ENCODE measurements at regions not wholly inside any gene's neighbourhood (a gene's known extent, or its start where the extent isn't known, plus 50 kb on each side); places are given as distances from the start of the nearest gene placed in this dataset.

DNA sequence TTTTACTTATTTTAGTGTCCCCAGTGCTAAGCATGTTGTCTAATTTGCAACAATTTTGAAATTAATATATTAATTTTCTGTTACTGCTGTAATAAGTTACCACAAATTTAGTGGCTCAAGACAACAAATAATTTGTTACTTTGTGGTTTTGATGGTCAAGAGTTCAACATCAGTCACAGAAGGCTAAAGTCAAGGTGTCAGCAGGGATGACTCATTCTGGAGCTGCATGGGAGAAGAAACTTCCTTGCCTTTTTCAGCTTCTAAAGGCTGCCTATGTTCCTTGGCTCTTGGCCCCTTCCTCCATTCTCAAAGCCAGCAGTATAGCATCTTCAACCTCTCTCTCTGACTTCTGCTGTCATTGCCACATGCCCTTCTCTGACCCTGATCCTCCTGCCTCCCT lies 271.8 kb downstream of the HLX start:
- DNase-seq (ENCODE audit: extremely low read depth in 1 of 2, low read depth in 1 of 2), result no peak

DNA sequence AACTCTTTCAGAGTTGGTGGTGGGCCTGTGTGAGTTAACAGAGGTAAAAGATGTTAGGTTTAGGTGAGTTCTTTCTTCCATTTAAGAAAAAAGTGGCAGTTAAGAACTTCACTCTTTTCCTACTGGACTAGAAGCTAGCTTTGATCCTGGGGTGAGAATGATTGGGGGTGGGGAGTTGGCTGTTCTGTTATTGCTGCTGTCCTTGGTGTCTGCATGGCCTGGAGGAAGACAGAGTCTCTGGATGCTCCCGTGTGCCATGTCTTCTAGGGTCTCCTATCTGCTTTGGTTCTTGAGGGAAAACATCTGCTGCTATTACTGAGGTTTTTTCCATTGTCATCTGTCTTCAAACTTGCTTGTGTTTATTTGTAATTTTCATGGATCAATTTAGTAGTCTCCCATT lies 275.7 kb downstream of the HLX start:
- DNase-seq (ENCODE audit: extremely low read depth in 1 of 2, low read depth in 1 of 2), result no peak

DNA sequence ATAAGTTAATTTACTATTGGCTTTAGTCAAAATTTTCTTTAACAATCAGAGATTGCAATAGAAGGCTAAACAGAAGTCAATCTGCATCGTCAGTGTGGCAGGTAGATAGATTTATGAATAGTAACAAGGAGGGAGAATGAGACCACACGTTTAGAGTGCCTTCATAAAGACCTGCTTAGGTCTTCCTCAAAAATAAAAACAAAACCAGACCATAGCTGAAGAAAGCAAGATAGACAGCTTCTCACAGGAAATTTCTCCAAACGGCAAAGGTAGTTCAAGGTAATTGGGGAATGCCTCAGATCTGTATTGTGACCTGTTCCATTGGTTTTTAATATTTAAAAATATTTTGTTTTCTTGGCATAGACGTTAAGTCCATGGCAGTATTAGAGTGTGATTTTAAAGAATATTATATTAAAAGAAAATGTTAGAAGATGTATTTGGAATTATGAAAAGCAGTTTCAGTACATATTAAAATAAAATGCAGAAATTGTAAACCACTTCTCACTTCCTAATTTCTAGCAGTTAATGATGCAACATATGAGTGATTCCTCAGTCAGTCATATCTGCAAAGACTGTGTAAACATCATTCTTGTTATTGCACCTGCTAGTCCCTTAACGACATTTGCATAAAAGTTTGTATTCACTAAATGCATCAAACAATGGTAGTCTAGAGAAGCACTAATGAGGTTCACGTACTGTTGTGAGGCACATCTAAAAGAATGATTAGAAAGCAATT lies 278.0 kb downstream of the HLX start:
- DNase-seq (ENCODE audit: extremely low read depth in 1 of 2, low read depth in 1 of 2), result no peak

DNA sequence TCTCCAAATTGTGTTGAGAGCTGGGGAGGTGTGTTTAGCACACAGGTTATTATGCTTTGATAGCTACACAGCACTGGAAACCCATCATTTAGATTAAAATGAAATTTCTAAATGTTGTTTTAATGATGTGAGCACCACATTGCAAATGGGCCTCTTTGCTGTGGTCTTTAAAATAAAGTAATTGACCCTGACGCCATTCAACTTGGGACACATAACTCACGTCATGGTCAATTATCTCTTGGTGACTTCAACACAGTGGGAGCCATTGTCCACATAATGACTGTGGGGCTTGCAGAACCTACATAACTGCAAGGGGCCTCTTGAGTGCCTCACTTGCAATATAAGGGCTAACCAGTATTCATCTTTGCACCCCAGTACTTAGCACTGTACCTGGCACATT lies 280.4 kb downstream of the HLX start:
- no peak for DNase-seq (ENCODE audit: extremely low read depth in 1 of 2, low read depth in 1 of 2)

DNA sequence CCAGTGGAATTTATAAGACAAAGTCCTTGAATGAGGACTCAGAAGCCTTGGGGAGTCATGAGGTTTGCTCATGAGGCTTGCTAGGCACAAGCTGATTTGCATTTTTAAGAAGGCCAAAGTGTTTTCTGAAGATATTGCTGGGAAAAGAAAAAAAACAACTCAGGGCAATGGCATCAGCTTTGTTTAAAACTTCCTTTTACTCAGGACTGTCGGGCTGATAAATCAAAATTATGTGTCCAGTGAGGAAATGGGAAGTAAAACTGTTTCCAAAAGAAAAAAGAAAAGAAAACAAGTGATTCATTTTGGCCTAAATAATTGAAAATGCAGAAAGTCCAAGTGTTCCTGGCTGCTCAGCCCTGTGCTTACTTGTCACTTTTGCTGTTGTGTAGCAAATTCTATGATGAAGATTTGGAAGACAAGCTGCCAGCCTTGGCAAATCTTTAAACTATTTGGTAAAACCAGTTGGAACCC lies 282.4 kb downstream of the HLX start:
- no peak for DNase-seq (ENCODE audit: extremely low read depth in 1 of 2, low read depth in 1 of 2)

DNA sequence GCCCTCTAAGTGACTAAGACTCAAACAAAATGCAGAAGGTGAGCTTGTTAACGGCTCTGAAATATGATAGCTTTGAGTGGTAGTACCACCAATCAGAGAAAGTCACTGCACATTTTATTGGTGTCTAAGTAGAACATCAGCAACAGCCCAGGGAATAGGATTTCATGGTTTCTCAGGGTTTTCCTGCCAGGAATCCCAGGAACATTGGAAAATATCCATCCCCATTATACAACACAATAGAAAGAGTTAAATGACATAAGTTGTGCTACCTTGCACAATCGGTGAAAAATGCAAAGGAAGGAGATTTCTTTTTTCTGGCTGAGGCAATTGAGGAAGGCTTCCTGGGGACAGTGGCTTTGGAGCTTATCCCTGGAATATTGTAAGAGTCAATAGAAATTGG lies 283.1 kb downstream of the HLX start:
- no peak for DNase-seq (ENCODE audit: extremely low read depth in 1 of 2, low read depth in 1 of 2)

DNA sequence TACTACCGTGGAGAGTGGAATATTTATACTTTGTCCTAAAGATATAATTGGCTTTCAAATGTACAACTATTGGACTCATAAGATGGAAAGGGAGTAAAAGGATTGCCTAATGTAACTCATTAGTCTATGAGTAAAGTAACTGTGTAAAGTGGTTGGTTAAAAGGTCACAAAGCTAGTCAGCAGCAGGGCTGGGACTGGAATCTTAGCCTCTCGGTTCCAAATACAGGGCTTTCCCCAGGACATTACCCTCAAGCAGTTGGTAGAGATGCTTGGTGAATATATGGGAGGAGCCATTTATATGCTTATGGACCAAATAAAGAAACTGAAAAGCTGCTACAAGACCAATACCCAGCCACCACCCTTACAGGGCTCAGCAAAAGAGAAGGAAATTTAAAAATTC lies 283.7 kb downstream of the HLX start:
- no peak for DNase-seq (ENCODE audit: extremely low read depth in 1 of 2, low read depth in 1 of 2)

DNA sequence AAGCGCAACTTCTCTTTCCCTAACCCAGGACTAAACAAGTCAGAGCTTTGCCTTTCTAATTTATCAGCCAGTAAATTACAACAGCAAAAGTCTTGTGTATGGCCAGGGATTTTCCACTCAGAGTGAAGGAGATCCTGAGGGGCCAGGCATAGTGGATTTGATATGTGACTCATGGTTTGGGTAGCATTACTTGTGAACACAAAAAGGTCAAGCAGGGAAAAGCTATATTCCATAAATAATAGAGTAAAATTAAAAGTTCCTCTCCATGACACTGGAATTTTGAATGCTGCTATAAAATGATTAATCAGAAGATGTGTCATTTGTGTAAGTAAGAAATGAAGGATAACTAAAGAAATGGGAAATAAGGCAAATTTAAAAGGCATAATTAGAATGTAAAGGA lies 284.8 kb downstream of the HLX start:
- no peak for DNase-seq (ENCODE audit: extremely low read depth in 1 of 2, low read depth in 1 of 2)

DNA sequence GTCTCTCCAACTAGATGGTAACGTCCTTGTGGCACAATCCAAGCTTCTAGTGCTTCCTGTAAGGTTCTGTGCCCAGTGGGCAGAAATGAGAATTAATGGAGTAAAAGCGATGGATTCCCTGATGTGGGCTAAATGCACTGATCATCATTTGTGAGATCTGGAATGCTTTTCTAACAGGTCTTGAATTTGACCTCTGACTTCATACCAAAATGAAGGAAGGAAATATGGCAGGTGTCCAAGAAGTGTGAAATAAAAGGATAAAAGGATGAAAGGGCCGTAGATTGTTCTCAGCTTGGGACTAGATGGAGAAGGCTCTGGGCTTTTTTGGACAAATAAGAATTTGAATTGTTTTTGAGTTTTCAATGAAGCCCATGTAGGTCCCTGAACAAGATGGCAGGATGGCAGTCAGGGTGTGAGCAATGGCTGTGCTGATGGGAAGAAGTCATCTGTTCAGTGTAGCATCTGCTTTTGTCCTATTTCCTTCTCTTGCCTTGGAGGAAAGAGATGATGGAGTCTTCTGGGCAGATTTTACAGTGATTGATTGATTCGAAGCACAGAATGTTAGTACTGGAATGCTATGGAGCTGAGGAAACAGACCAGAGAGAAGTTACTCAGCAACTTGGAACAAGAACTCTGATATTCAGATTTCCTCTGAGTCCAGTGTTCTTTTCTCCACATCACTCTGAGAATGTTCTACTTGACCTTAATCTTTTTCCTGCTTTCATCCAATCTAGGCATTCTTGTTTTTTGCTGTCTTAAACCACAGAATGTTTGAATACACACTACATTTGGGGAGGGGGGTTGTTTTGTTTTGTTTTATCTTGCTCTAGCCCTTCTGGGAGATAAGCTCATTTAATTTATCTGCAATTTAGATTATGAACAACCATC lies 286.0 kb downstream of the HLX start:
- DNase-seq (ENCODE audit: extremely low read depth in 1 of 2, low read depth in 1 of 2), result no peak

DNA sequence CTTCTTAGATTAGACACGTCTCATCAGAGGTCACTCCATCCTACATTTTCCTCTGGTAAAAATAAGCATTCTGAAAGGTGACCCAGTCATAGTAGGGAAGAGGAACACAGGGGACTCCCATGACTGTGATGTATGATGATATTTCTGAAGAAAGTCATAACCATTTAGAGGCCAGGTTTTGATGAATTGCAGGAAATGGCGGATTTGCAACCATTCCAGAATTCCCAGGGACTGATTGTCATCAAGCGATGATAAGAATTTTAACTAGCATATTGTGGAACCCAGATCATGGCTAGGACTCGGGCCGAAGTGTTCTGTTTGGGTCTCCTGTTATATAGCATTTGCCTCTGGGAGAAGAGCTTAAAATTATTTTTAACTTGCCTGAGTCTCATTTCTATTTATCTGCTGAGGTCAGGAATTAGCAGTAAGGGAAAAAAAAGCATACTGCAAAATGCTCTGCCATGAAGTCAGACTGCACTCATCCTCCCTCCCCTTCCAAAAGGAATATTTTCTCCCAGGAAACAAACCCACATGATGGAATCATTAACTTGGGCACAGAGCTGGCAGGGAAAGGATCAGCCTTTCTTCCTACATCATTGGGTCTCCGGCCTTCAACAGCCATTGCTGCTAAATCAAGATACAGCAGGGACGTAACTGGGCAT lies 286.7 kb downstream of the HLX start:
- no peak for DNase-seq (ENCODE audit: extremely low read depth in 1 of 2, low read depth in 1 of 2)

DNA sequence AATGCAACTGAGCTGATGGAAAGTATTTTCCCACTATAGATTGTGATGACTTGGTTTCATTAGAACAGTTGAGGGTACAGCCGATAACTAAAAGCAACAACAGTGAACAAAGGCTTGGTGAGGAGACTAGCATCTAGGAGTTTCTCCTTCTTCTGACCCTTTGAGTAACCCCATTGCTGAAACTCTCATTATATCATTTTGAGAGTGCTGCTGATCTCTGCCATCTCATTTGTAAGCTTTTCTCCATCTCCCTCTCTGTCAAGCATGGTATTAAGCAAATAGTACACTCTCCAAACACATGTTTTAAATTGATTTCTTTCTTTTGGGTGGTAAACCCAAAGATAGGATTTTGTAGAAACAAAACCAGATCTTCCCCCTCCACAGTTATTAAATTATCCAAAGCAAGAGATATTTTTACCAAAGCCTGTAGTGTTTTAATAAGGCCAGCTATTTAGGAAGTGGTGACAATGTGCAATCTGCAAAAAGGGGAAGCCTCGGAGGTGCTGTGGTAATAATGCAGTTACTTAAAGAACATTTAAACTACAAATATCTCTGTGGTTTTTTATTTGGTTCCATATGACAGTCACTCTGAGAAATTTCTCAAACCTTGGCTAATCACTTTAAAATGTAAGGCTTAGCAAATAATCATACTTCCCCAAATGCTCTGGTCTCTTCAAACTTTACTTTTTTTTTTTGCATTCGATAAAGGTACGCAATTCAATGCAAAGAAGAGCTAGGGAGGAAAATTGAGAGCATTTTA lies 287.5 kb downstream of the HLX start:
- no peak for DNase-seq (ENCODE audit: extremely low read depth in 1 of 2, low read depth in 1 of 2)

DNA sequence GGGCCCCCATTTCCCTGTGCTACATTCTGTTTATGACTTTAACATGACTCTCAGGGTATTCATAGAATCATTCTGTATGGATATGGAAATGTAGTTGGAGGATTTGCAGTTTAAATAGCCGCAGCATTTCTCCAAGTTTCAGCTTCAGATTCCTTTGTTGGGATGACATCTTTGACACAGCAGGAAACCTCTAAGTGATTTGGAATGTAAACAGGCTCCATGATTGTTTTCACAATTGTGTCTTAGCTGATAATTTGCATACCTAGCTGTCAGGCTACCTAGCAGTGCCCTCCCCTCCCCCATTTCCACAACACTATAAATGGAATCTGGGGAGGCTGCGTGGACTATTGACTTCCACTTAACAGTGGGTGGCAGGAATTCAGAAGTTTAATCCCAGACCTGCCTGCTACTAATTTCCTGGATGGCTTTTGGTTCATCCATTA lies 290.2 kb downstream of the HLX start:
- DNase-seq (ENCODE audit: extremely low read depth in 1 of 2, low read depth in 1 of 2), result no peak

DNA sequence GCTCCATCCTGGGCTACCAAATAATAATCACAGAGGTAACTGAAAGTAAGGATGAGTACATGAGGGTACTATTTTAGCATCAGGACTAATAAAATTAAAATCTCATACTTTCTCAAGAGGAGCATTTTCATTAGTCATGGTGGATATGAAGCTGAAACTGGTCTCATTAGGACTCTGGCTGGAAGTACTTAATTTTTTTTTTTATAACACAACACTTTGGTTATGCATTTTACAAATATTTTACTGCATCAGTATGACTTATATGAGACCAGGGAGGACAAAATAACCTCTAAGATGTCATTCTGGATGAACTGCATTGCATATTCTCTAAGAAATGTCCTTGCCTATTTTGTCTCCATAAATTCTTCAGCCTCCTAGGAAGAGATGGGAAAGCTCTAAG lies 290.9 kb downstream of the HLX start:
- DNase-seq (ENCODE audit: extremely low read depth in 1 of 2, low read depth in 1 of 2), result no peak

DNA sequence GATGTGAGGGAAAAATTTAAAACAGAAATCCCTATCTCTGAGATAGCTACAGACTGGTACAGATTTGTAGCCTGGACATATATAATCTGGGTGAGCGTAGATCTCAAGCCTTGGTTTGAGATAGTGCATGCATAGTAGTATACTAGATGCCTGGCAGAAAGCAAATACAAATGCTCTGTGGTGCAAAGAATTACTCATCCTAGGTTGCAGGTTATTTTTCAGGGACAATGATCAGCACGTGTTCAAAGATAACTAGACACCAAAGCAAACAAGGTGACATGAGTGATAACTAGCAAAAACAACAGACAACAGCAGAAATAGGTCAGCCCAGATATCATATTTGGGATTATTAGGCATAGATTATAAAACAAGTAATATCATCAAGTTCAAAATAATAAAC lies 292.5 kb downstream of the HLX start:
- DNase-seq (ENCODE audit: extremely low read depth in 1 of 2, low read depth in 1 of 2), result no peak

DNA sequence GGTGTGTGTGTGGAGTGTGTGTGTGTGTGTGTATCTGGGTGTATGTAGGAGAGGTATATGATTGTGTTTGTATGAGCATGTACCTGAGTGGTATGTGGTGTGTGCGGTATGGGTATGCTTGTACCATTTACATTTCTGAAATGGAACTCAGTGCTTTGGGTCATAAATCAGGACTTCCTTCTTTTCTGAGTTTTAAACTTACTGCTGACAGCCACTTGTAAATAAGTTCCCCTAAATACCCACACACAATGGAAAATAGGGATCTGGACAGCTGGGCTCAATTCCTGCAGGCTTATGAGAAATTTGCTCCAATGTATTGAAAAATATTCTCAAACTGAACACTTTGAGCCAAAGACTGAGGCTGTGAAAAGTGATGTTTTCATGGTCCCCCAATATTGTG lies 293.6 kb downstream of the HLX start:
- no peak for DNase-seq (ENCODE audit: extremely low read depth in 1 of 2, low read depth in 1 of 2)

DNA sequence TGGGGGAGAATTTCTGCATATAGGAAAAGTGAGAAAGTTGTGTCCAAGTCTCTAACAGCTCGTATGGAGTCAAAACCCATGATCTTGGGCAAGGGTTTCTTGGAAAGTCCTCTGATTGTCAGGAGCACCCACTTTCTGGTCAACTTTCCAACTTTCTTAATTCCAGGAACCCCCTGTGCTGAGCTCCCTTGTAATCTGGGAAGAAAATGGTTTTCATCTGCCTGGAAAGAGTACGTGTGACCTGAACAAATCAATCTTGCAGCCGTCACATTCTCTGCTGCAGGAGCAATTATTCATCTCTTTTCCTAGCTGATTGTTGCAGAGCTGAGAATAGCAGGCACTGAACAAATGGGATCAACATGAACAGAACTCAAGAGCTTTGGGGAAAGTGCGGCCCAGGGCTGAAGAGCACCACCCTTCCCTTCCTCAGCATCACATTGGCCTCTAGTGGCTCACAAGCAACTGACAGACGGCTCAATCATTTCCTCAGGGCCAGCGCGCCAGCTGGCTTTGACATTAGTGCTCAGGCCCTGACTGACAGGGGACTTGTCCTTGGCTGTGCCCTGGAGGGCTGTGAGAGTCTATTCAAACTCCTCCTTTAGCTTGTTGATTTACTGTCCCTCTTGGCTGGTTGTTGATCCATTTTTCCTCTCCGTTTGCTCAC lies 295.2 kb downstream of the HLX start:
- DNase-seq (ENCODE audit: extremely low read depth in 1 of 2, low read depth in 1 of 2), result no peak

DNA sequence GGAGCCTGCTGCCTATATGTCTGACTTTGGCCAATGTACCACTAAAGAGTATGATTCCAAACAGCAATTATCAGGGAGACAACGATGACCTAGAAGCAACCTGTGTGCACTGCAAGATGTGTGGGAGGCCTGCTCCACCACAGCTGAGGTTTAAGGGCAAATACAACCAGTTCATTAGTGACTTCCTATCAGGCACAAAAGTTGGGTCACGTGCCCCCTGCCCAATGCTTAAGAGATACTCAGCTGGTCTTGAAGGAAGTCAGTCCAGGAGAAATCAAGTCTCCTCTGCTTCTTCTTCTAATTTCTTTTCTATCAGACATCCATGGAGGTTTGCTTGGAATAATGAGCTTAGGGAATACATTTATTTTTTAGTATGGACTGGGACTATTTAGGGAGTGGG lies 296.0 kb downstream of the HLX start:
- no peak for DNase-seq (ENCODE audit: extremely low read depth in 1 of 2, low read depth in 1 of 2)

DNA sequence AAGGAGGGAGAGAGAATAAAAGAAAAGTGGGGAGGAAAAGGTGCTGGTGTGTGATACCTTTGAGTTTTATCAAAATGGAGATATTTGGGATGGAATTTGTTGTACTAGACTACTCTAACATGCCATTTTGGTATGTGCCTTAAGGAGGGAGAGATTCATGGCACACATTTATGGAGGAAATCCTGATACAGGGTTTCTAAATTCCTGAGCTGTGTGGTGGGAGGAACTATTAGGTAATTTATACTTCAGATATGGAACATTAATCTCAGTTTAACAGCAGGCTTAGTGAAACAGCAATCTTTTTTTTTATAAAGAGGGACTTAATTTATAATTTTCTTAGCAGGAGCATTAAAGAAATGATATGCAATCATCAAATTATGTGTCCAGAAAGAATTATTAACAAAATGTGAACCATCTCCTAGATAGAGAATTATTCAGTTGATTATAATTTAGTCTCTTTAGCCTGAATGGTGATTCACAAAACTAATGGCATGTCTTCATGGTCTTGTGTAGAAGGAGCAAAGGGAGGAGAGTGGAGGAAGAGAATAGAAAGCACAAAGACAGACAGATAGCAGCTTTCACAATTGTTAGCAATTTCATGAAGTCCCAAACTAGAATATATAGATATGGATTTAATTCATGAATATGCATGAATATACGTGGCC lies 301.6 kb downstream of the HLX start:
- DNase-seq (ENCODE audit: extremely low read depth in 1 of 2, low read depth in 1 of 2), result no peak

DNA sequence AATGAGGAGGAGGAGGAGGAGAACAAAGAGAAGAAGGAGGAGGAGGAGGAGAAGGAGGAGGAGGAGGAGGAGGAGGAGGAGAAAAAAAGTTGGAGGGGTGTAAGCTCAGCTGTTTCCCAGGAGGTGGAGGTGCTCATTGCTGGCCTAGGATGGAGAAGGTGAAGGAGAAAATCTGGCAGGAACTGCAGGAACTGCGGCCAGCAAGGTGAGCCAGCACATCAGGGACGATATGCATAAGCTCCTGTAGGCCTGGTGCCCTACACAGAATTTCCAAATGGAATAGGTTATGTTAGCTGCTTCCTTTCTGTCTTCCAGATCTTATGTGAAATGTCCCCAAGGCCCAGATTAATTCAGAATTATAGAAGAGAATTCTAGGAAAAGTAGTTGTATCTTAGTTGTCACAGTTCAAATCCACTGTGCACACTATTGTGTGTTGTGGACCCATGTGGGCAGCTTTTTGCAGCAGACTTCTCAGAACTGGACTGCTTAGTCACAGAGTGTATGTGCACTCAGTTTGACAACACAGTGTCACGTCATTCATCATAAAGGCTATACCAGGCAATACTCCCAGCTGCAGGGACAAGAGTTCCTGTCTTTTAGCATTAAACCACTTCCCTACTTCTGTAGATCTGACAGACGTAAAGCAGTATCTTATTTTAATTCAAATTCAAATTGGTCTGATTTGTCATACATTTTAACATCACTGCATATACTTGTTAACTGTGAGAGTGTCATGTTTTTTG lies 303.7 kb downstream of the HLX start:
- no peak for DNase-seq (ENCODE audit: extremely low read depth in 1 of 2, low read depth in 1 of 2)

Measured in stimulated activated CD8-positive, alpha-beta memory T cell treated with anti-CD3 and anti-CD28 coated beads, Interleukin-7, amount 100 ng/mL, for 48 hours (primary cell).